ENCODE measurements at regions not wholly inside any gene's neighbourhood (a gene's known extent, or its start where the extent isn't known, plus 50 kb on each side); places are given as distances from the start of the nearest gene placed in this dataset.

DNA sequence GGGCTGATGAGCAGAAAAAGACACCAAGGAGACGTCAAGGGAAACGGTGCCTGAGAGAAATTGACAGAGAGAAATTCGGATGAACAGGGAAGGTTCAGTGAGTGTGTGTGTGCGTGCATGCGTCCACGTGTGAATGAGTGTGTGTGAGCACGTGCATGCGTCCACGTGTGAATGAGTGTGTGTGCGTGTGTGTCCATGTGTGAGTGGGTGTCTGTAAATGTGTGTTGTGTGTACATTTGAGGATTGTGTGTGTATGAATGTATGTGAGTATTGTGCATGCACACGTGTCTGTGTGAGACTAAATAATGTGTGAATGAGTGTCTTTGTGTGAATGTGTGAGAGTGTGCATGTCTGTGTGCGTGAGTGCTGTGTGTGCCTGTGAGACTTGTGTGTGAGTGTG is 137.4 kb upstream of the MED13L start:
- no peak for DNase-seq (ENCODE audit: low read depth)
- TF ChIP-seq, protein P1, sequence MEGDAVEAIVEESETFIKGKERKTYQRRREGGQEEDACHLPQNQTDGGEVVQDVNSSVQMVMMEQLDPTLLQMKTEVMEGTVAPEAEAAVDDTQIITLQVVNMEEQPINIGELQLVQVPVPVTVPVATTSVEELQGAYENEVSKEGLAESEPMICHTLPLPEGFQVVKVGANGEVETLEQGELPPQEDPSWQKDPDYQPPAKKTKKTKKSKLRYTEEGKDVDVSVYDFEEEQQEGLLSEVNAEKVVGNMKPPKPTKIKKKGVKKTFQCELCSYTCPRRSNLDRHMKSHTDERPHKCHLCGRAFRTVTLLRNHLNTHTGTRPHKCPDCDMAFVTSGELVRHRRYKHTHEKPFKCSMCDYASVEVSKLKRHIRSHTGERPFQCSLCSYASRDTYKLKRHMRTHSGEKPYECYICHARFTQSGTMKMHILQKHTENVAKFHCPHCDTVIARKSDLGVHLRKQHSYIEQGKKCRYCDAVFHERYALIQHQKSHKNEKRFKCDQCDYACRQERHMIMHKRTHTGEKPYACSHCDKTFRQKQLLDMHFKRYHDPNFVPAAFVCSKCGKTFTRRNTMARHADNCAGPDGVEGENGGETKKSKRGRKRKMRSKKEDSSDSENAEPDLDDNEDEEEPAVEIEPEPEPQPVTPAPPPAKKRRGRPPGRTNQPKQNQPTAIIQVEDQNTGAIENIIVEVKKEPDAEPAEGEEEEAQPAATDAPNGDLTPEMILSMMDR (conservative IDR thresholded peaks at IDR 0.05; ENCODE audit: low read depth, low read length), result no peak
- H3K4me3 ChIP-seq (ENCODE audit: low read depth, low read length), result no peak overlapping the region

DNA sequence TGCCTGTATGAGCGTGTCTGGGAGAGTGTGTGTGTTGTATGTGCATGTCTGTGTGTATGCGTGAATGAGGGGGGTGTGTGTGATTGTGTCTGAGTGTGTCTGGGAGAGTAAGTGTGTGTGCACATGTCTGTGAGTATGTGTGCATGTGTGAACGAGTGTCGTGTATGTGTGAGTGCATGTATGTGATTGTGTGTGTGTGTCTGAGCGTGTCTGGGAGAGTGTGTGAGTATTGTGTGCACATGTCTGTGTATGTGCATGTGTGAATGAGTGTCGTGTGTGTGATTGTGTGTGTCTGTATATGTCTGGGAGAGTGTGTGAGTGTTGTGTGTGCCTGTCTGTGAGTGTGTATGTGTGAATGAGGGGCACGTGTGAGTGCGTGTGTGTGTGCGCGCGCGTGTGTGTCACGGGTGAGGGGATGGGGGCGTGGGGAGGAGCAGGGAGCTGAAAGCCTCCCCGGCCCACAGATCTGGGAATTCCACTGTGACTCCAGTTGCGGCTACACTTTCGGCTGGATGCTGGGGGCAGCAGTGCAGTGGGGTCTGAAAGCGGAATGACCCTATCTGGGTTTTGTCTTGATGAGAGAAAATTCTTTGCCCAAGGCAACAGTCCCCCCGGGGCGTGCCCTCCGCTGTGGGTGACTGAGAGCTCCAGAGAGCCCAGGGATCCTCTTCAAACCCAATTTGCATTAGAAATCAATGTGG is 138.1 kb upstream of the MED13L start:
- H3K4me3 ChIP-seq (ENCODE audit: low read depth, low read length), result no peak overlapping the region
- TF ChIP-seq, protein P1 (conservative IDR thresholded peaks at IDR 0.05; ENCODE audit: low read depth, low read length), result no peak

DNA sequence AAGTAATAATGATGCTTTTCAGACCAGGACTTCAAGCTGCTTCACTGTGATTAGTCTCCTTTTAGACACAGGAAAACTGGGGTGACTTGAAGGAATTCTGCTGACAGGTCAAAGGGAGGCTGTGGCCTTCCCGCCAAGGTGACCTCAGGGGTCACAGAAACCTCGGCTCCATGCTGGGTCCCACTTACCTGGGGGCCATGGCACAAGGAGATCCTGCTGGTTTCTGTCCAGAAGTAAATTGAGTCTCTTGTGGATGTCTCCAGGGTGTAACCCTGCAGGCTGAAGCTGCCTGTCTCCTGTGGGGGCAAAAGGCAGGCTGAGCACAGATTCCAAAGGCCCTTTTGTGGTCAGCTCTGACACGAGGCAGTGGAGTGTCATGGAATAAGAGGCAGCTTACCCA is 138.7 kb upstream of the MED13L start:
- H3K4me3 ChIP-seq (ENCODE audit: low read depth, low read length), result no peak overlapping the region
- TF ChIP-seq, protein P1 (conservative IDR thresholded peaks at IDR 0.05; ENCODE audit: low read depth, low read length), result no peak

More for the DNA sequence above, 138.1 kb upstream of the MED13L start:
- DNase-seq (ENCODE audit: low read depth), result no peak

DNA sequence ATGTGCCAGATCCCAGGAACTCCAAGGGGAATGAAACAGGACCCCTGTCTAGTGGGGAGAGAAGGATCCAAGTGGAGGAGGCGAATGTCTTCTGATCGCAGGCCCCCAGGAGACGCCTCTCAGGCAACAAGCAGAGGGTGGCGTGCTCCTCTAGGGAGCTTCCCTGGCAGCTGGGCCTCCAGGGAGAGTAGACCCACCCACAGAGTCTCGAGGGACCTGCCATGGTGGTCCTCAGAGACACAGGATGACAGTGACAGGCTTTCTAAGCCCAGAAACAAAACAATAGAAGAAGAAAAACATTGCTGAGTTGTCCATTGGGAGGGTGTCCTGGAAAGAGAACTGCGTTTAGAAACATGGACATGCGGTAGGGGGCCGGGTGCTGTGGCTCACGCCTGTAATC is 140.6 kb upstream of the MAP1LC3B2 start:
- TF ChIP-seq, protein P1 (conservative IDR thresholded peaks at IDR 0.05; ENCODE audit: low read depth, low read length), result no peak
- H3K4me3 ChIP-seq (ENCODE audit: low read depth, low read length), result no peak overlapping the region
- DNase-seq (ENCODE audit: low read depth), result no peak

More for the DNA sequence above, 138.7 kb upstream of the MED13L start:
- no peak for DNase-seq (ENCODE audit: low read depth)

DNA sequence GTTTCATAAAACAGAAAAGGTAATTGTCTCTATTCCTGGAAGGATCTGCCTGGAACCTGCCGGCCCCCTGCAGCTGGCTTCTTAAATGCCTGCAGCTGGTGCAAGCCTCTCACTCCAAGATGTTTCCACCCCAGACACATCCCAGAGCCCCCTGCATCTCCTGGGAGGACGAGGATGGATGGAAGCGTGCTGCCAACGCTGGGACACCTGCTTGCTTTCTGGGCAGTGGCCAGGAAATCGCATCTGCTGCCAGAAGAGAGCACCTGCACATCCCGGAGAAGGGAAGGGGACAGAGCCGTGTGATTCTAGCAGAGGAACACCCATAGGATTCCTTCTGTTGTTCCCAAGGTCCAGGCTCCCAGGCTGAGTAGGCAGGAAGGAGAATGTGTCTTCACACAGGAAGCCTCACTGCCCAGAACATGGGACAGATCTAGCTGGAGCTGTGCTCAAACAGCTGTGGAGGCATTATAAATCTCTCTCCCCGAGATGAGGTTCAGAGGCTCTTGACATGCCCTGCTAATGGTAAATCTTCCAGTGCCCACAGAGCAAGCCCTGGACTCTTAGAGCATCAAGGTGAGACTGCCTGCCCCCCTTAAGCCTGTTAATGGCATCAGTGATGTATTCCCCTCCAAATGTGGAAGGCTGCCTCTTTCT is 138.8 kb upstream of the MAP1LC3B2 start:
- TF ChIP-seq, protein P1 (conservative IDR thresholded peaks at IDR 0.05; ENCODE audit: low read depth, low read length), result no peak
- DNase-seq (ENCODE audit: low read depth), result no peak
- no peak overlapping the region for H3K4me3 ChIP-seq (ENCODE audit: low read depth, low read length)

DNA sequence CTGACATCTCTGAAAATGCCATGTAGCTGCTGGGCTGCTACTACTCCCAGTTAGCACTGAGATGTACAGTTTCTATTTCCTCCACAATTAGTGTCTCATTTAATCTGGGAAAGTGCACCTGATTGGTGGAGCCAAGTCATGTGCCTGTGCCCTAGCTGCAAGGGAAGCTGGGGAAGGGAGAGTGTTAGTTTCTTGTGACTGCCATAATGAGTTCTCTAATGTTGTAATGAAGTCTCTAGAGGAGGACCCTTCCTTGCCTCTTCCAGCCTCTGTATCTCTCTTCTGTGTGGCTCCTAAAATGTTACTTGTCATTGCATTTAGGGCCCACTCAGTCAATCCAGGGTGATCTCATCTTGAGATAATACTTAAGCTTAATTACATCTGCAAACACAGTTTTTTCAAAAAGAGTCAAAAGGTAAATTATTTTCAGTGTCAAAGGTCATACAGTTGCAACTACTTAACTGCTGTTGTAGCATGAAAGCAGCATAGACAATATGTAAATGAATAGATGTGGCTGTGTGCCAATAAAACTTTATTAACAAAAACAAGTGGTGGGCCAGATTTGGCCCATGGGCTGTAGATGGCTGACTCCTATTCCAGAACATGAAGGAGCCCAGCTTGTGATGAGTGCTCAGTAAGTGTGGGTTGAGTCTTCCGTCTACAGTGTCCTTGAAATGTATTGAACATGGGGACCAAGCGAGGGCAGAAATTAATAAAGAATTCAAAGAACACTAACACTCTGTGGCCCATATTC is 137.2 kb upstream of the MAP1LC3B2 start:
- no peak for DNase-seq (ENCODE audit: low read depth)
- no peak overlapping the region for H3K4me3 ChIP-seq (ENCODE audit: low read depth, low read length)
- TF ChIP-seq, protein P1 (conservative IDR thresholded peaks at IDR 0.05; ENCODE audit: low read depth, low read length), result no peak
